ENCODE measurements at regions not wholly inside any gene's neighbourhood (a gene's known extent, or its start where the extent isn't known, plus 50 kb on each side); places are given as distances from the start of the nearest gene placed in this dataset.

DNA sequence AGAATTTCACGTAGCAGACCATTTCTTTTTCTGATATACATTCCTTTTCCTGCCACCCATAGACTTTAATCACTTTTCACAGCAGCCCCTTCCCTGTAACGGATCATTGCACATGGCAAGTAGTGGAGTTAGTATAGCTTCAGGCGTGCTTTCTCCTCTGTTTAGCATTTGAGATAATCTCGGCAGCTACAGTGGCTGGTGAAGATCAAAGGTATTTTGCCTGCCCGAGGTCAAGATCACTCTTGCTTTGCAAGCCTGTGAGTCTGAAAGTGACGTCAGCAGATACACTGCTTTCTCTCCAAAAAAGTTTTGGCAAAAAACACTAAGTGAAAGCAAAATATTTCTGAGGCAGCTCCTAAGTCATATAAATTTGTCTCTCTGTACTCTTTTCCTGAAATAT is 260.0 kb downstream of the NDFIP2 start:
- no peak overlapping the region for H3K4me3 ChIP-seq (ENCODE audit: low read length)
- TF ChIP-seq ZNF274 (IDR thresholded peaks at IDR 0.05; ENCODE audit: low read depth, low read length): no peak

DNA sequence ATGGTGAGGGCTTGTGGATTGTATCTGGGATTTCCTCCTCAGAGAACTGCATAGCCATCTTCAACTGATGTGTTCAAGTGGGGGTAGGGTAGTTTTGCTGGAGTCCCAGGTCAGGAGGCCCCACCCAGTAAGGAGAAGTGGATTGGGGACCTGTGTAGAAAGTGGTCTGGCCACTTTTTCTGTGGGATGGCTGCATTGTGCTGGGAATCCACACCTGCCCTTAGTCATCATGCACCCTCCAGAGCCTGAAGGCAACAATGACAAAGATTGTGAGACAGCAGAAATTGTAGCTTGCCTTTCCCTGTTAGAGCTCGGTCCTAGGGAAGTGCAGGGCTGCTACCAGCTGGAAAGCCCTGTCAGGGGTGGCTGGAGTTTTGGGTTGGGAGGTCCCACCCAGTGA is 255.4 kb downstream of the NDFIP2 start:
- no peak for TF ChIP-seq ZNF274 (IDR thresholded peaks at IDR 0.05; ENCODE audit: low read depth, low read length)
- no peak overlapping the region for H3K4me3 ChIP-seq (ENCODE audit: low read length)

DNA sequence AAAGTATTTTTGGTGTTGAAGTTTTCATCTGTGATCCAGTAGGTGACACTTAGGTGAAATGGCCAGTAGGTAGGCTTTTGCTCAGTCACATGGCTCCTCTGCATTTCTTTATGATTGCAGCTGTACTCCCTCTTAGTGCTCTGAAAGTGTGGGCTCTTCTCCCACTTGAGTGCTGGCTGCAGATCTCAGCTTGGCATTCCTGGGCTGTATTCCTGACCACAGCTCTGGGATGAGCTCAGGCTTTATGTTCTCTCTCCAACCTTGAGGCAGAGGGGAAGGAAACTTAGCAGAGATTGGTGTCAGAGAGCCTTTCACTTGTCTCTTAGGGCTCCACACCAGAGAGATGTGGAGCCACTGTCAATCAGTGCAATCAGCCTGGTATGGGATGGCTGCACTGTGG is 254.3 kb downstream of the NDFIP2 start:
- H3K4me3 ChIP-seq (ENCODE audit: low read length): no peak overlapping the region
- TF ChIP-seq ZNF274 (IDR thresholded peaks at IDR 0.05; ENCODE audit: low read depth, low read length): no peak

DNA sequence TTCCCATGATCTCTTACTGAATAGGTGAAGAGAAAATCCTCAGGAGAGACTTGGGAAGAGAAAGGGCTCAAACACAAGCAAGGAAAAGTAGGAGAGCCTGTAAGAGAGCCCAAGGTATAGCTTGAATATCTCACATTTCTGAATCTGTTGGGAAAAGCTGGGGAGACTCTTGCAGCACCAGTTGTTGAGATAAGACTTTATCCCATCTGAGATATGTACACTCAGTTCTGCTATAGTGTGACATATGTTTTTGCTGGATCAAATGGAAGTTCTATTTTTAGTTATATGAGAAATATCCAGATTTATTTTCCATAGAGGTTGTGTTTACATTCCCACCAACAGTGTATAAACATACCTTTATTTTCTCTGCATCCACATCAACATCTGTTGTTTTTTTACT is 246.1 kb downstream of the NDFIP2 start:
- H3K4me3 ChIP-seq (ENCODE audit: low read length): no peak overlapping the region
- no peak for TF ChIP-seq ZNF274 (IDR thresholded peaks at IDR 0.05; ENCODE audit: low read depth, low read length)

DNA sequence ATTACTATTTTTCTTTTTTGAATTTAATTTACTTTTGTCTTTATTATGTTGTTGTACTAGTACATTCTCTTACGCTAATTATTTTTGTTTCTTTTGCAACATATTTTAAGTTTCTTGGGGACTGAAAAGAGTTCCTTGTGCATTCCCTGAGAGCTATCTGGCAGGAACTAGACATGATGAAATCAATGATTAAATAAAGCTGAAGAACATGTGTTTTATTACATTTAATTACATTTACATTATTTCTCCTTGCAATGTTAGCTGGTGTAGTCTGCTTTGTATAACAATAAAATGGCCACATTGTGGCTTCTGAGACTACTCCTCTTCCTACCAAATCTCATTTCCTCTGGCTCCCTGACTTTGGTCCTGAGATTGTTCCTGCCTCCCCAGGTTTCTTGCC is 244.9 kb downstream of the NDFIP2 start:
- no peak overlapping the region for H3K4me3 ChIP-seq (ENCODE audit: low read length)
- no peak for TF ChIP-seq ZNF274 (IDR thresholded peaks at IDR 0.05; ENCODE audit: low read depth, low read length)

DNA sequence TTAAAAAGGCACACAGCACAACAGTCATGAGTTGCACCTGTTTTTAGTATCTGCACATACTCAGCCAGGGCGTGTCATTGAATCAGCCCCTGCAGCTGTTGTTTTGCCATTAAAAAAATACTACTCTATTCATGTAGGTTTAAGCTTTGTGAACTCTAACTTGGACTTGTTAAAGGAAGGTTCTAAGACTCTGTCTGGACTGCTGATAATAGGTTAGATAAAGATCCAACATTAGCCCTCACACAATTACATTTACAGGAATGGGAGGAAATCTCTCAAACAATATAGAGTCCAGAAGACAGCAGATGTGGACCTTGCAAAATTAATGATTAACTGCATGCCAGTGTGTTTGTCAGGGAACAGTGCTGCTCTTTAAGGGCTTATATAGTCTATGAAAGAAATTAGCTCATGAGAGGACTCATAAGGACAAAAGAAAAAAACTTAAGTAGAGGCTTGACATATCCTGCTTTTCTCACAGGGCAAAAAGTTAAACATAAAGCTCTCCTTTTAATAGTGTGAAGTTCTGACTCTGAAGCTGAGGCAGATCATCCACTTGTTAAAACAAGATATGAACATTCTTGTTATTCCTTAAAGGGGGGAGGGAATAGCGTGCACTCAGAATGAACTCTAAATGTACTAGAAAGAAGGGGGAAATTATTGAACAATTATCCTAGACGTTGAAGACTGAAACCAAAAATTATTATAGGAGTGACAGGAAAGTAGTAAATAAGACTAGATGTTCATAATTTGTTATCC is 243.6 kb downstream of the NDFIP2 start:
- no peak for TF ChIP-seq ZNF274 (IDR thresholded peaks at IDR 0.05; ENCODE audit: low read depth, low read length)
- H3K4me3 ChIP-seq (ENCODE audit: low read length): no peak overlapping the region

DNA sequence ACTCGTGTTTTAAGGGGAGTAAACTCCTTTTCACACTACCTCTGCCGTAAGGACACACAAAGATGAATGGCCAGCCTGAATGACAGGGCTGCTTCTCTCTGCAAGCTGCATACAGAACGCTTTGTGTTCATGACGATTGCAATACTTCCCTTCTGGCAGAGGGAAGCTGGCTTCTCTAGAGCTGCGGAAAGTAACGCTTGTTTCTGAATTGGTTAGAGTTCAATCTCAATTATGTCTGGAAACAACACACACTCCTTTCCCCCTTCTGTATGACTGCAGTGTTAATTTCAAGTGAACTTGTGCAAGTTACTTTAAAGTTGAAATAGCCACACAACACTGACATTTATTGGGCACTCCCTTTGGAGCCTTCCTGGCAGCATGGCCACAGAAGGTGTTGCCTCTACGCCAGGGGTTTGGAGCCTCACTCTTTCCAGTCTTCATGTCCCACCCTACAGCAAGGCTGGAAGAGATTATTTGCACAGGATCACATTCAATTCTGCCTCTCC is 242.6 kb downstream of the NDFIP2 start:
- TF ChIP-seq ZNF274 (IDR thresholded peaks at IDR 0.05; ENCODE audit: low read depth, low read length): no peak
- H3K4me3 ChIP-seq (ENCODE audit: low read length): no peak overlapping the region

DNA sequence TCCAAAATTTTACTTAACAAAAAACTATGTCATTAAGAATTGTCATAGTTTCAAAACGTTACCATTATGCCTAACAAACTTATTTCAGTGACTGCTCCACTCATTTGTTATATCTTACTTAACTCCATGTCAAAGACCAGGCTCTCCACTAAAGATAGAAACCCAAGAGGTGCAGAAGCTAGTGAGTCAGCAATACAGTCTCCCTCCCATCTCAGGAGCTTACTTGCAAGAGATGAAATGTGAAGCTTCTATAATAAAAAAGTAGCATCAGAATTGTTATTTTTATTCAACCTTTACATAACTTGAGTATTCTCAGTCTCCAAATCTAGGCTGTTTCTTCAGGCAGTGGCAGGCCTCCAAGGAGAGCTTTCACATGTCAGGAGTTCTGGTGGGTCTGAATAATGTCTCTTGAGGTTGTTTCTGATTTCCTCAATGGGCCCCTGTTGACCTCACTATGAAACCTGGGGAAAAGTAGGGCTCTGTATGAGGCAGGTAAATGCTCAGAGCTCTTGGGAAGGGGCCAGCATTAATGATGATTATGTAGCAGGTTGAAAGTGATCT is 242.0 kb downstream of the NDFIP2 start:
- H3K4me3 ChIP-seq (ENCODE audit: low read length): no peak overlapping the region
- no peak for TF ChIP-seq ZNF274 (IDR thresholded peaks at IDR 0.05; ENCODE audit: low read depth, low read length)

DNA sequence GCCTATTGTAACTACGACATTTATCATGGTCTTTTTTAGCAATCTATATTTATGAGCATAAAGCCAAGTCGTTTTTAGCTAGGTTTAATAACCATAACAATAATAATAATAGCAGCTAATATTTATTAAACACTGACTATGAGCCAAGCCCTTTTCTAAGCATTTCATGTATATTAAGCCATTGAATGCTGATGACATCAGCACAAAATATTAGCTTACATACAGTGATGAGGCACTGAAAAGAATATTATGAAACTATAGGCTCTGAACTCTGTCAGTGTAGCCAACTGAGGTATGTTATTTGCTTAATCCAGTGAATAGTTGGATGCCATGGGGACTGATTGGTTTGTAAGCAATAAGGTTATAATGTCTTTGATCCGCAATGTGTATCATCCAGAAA is 235.2 kb downstream of the NDFIP2 start:
- TF ChIP-seq ZNF274 (IDR thresholded peaks at IDR 0.05; ENCODE audit: low read depth, low read length): no peak

DNA sequence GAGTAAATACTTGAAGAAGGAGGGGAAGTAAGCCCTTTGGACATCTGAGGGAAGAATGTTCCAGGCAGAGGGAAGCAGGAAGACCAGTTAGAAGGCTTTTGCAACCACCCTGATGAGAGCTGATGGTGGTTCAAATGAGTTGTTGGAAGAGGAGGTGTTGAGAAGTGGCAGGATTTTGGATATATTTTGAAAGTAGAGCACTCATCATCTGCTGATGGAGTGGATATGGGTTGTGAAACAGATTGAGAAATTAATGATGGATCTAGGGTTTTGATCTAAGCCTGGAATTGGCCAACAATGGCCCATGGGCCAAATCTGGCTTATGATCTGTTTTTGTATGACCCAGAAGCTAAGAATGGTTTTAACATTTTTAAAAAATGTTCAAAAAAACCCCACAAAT is 230.7 kb downstream of the NDFIP2 start:
- TF ChIP-seq ZNF274 (IDR thresholded peaks at IDR 0.05; ENCODE audit: low read depth, low read length): no peak

More for the DNA sequence above, 235.2 kb downstream of the NDFIP2 start:
- no peak overlapping the region for H3K4me3 ChIP-seq (ENCODE audit: low read length)

DNA sequence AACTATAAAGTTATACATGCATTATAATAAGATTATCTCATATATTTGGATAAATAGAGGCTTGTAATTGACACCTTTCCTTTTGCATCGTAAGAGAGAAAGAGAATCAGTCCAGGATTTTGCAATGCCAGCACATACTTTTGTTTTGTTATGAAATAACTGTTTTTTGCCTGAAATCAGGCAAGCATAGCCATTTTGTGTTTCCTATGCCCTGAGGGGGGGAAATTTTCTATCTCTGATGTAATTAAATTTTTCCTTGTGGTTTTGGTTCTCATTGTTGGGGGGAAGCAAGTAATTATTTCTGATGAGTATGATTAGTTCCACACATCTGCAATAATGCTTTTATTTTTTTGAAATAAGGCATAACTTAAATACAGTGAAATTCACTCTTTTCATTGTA is 229.4 kb downstream of the NDFIP2 start:
- TF ChIP-seq ZNF274 (IDR thresholded peaks at IDR 0.05; ENCODE audit: low read depth, low read length): no peak
- no peak overlapping the region for H3K4me3 ChIP-seq (ENCODE audit: low read length)

More for the DNA sequence above, 230.7 kb downstream of the NDFIP2 start:
- no peak overlapping the region for H3K4me3 ChIP-seq (ENCODE audit: low read length)

DNA sequence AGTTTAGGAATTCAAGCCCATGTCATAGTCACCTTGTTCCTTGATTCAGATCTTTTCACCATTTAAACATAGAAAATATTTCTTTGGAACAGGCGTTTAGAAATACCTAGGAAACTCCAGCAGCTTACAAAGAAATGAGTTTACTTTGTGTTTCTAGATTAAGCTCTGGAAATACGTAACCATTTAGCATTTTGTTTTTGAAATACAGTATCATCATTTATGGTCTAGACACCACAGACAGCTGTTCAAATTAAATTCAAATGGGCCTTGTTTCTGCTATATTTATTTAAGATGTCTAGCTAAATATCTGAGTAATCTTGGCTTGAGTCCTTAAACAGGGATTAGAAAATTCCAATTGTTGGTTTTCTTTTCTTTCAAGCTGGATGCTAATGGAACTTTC is 228.5 kb downstream of the NDFIP2 start:
- H3K4me3 ChIP-seq (ENCODE audit: low read length): no peak overlapping the region
- TF ChIP-seq ZNF274 (IDR thresholded peaks at IDR 0.05; ENCODE audit: low read depth, low read length): no peak

DNA sequence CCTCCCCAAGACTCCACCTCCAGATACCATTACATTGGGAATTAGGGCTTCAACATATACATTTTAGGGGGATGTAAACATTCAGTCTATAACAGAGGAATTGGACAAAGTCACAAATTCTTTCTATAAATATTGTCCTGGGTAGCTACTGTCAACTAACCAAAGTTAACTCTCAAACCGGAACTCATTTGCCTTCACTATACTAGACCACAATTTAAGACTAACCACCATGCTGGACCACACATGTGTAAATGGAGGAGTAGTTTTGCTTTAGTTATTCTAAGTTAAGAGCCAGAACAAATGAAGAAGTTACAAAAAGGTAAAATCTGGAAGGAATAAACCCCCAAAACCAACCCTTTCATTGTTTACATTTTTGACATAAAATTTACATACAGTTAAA is 222.8 kb downstream of the NDFIP2 start:
- H3K4me3 ChIP-seq (ENCODE audit: low read length): no peak overlapping the region
- TF ChIP-seq ZNF274 (IDR thresholded peaks at IDR 0.05; ENCODE audit: low read depth, low read length): no peak

DNA sequence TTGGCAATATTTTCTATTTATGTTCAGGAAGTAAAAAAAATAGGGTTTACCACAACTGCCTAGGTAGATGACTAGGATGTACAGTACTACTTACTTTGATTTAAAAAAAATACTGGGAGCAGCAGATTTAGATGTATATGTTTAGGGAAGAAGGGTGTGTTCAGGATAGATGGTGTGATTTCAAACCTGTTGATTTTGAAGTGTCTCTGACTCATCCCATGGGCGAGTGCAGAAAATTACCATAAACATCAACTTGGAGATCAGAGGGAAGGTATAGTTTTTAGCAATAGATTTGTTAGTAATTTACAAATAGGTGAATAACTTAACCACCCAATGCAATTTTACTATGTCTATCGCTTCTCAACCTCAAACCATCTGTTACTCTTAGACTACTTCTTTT is 214.8 kb downstream of the NDFIP2 start:
- H3K4me3 ChIP-seq (ENCODE audit: low read length): no peak overlapping the region
- TF ChIP-seq ZNF274 (IDR thresholded peaks at IDR 0.05; ENCODE audit: low read depth, low read length): no peak

DNA sequence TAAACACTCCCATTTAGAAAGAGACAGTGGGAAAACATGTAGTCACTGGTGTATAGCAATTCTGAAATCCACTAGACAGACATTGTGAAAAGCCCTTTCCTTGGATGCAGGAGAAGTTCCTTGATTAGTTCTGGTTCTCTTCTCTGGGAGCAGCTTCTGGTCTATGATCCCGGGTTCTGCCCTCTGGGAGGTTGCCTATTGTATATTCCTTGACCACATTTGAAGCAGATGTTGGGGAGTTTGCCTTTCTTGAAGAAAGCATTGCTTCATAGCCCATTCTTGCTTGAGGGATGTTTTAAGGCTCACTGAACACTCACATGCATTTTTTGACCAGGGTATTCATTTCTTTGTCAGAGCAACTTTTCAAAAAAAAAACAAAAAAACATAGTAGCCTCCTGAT is 211.9 kb downstream of the NDFIP2 start:
- no peak for TF ChIP-seq ZNF274 (IDR thresholded peaks at IDR 0.05; ENCODE audit: low read depth, low read length)
- no peak overlapping the region for H3K4me3 ChIP-seq (ENCODE audit: low read length)

All from GM08714 (cell line).